Neural cell (in vitro differentiated cells): ENCODE measurements at regions not wholly inside any gene's neighbourhood (a gene's known extent, or its start where the extent isn't known, plus 50 kb on each side); places are given as distances from the start of the nearest gene placed in this dataset.

Source experiments
- EP300 ChIP-seq: fragments of 450-650 bp; conservative IDR thresholded peaks from 2 replicates; pipeline ENCODE4 v1.6.1; 2014; ENCODE audit warnings: antibody characterized with exemption, mild to moderate bottlenecking, moderate library complexity; ENCODE audit not compliant: poor library complexity, severe bottlenecking
- EZH2 ChIP-seq: fragments of 200-600, 300-800 bp; shearing (Covaris generic), sonication (generic); IDR thresholded peaks from 2 replicates; pipeline ENCODE4 v1.6.1; 2014; ENCODE audit warnings: antibody characterized with exemption, low read length, borderline replicate concordance, mild to moderate bottlenecking; ENCODE audit not compliant: insufficient read depth, poor library complexity, severe bottlenecking
- POLR2AphosphoS5 ChIP-seq: IDR thresholded peaks from 2 replicates; pipeline ENCODE4 v1.6.1; 2012
- RAD21 ChIP-seq: fragments of 450-650 bp; conservative IDR thresholded peaks from 2 replicates; pipeline ENCODE4 v1.6.1; 2014; ENCODE audit warnings: antibody characterized with exemption, mild to moderate bottlenecking, moderate library complexity
- SMC3 ChIP-seq: fragments of 450-650 bp; conservative IDR thresholded peaks from 2 replicates; pipeline ENCODE4 v1.6.1; 2014; ENCODE audit warnings: antibody characterized with exemption, mild to moderate bottlenecking, moderate library complexity; ENCODE audit not compliant: poor library complexity
- TF ChIP-seq, protein P1 (sequence below): fragments of 450-650 bp; IDR thresholded peaks from 2 replicates; pipeline ENCODE4 v1.5.1; 2014; ENCODE audit warnings: antibody characterized with exemption, mild to moderate bottlenecking, moderate library complexity; ENCODE audit not compliant: poor library complexity, severe bottlenecking
- TF ChIP-seq, protein P2 (sequence below): IDR thresholded peaks from 2 replicates; pipeline ENCODE4 v1.6.1; 2012; ENCODE audit warnings: borderline replicate concordance

DNA sequence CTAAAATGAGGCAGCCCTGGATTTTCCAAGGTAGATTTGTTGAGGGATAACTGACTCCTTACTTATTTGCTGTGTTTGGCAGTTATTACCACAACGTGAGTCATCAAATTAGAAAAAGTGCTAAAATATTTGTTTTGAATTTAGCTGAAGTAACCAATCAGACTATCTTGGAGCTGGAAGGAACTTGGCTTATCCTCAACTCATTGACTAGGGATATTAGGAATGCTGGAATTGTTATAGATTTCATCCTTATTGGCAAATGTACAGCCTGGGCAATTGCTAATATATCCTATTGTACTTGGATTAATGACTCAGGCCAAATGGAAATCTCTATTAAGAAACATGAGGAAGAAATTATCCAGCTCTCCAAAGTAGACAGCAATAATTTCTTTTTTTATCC lies 1189.0 kb upstream of the LRRN3 start:
- TF ChIP-seq, protein P1, sequence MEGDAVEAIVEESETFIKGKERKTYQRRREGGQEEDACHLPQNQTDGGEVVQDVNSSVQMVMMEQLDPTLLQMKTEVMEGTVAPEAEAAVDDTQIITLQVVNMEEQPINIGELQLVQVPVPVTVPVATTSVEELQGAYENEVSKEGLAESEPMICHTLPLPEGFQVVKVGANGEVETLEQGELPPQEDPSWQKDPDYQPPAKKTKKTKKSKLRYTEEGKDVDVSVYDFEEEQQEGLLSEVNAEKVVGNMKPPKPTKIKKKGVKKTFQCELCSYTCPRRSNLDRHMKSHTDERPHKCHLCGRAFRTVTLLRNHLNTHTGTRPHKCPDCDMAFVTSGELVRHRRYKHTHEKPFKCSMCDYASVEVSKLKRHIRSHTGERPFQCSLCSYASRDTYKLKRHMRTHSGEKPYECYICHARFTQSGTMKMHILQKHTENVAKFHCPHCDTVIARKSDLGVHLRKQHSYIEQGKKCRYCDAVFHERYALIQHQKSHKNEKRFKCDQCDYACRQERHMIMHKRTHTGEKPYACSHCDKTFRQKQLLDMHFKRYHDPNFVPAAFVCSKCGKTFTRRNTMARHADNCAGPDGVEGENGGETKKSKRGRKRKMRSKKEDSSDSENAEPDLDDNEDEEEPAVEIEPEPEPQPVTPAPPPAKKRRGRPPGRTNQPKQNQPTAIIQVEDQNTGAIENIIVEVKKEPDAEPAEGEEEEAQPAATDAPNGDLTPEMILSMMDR = no peak
- TF ChIP-seq EZH2 (no peak), POLR2AphosphoS5 (no peak), SMC3 (no peak), RAD21 (no peak), EP300 (no peak)
- TF ChIP-seq, protein P2, sequence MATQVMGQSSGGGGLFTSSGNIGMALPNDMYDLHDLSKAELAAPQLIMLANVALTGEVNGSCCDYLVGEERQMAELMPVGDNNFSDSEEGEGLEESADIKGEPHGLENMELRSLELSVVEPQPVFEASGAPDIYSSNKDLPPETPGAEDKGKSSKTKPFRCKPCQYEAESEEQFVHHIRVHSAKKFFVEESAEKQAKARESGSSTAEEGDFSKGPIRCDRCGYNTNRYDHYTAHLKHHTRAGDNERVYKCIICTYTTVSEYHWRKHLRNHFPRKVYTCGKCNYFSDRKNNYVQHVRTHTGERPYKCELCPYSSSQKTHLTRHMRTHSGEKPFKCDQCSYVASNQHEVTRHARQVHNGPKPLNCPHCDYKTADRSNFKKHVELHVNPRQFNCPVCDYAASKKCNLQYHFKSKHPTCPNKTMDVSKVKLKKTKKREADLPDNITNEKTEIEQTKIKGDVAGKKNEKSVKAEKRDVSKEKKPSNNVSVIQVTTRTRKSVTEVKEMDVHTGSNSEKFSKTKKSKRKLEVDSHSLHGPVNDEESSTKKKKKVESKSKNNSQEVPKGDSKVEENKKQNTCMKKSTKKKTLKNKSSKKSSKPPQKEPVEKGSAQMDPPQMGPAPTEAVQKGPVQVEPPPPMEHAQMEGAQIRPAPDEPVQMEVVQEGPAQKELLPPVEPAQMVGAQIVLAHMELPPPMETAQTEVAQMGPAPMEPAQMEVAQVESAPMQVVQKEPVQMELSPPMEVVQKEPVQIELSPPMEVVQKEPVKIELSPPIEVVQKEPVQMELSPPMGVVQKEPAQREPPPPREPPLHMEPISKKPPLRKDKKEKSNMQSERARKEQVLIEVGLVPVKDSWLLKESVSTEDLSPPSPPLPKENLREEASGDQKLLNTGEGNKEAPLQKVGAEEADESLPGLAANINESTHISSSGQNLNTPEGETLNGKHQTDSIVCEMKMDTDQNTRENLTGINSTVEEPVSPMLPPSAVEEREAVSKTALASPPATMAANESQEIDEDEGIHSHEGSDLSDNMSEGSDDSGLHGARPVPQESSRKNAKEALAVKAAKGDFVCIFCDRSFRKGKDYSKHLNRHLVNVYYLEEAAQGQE = no peak
